HG03558 (cell line): ENCODE measurements at regions not wholly inside any gene's neighbourhood (a gene's known extent, or its start where the extent isn't known, plus 50 kb on each side); places are given as distances from the start of the nearest gene placed in this dataset.

ENCODE experiments used
- ATAC-seq: cut with Tn5 transposase; IDR thresholded peaks from one replicate; pipeline ENCODE4 v1.9.1; 2021; ENCODE audit warnings: moderate number of reproducible peaks; ENCODE audit not compliant: unreplicated experiment; ENCODE audit errors: extremely low read depth

- ATAC-seq, result no peak
Measured at GRCh38 chr11:19566583-19567379, 145.9 kb upstream of the NAV2 start.

GRCh38 chr11:19565639-19566038 lies 147.0 kb upstream of the NAV2 start:
- ATAC-seq, result no peak

GRCh38 chr11:19562156-19562555 lies 150.5 kb upstream of the NAV2 start:
- ATAC-seq, result no peak

- no peak for ATAC-seq
Measured at GRCh38 chr11:19561011-19561410, 151.6 kb upstream of the NAV2 start.

- no peak for ATAC-seq
Measured at GRCh38 chr11:19560156-19560555, 152.5 kb upstream of the NAV2 start.

GRCh38 chr11:19559746-19560145 lies 152.9 kb upstream of the NAV2 start:
- no peak for ATAC-seq

GRCh38 chr11:19558189-19558986 lies 154.2 kb upstream of the NAV2 start:
- ATAC-seq, result no peak

GRCh38 chr11:19557720-19558140 lies 154.9 kb upstream of the NAV2 start:
- no peak for ATAC-seq

GRCh38 chr11:19557185-19557584 lies 155.5 kb upstream of the NAV2 start:
- no peak for ATAC-seq

- ATAC-seq, result no peak
Measured at GRCh38 chr11:19555266-19555665, 157.4 kb upstream of the NAV2 start.

- no peak for ATAC-seq
Measured at GRCh38 chr11:19553683-19554333, 158.8 kb upstream of the NAV2 start.

GRCh38 chr11:19552656-19553260 lies 159.9 kb upstream of the NAV2 start:
- ATAC-seq, result no peak

GRCh38 chr11:19552161-19552560 lies 160.5 kb upstream of the NAV2 start:
- ATAC-seq, result no peak

GRCh38 chr11:19551457-19551856 lies 161.2 kb upstream of the NAV2 start:
- ATAC-seq, result peak; percentile 55

GRCh38 chr11:19547044-19547443 lies 165.6 kb upstream of the NAV2 start:
- no peak for ATAC-seq

GRCh38 chr11:19546325-19546724 lies 166.3 kb upstream of the NAV2 start:
- no peak for ATAC-seq

GRCh38 chr11:19541521-19542049 lies 171.1 kb upstream of the NAV2 start:
- ATAC-seq, result no peak

- ATAC-seq, result no peak
Measured at GRCh38 chr11:19539861-19540260, 172.8 kb upstream of the NAV2 start.

GRCh38 chr11:19537803-19538453 lies 174.7 kb upstream of the NAV2 start:
- ATAC-seq, result no peak

GRCh38 chr11:19536131-19536530 lies 176.5 kb upstream of the NAV2 start:
- no peak for ATAC-seq
